NCI-H2107 treated with DMSO at 0.1 percent for 48 hours (cell line): ENCODE measurements at regions not wholly inside any gene's neighbourhood (a gene's known extent, or its start where the extent isn't known, plus 50 kb on each side); places are given as distances from the start of the nearest gene placed in this dataset.
"Not testable (repeated sequence)": the region's sequence is repeated elsewhere in the genome, so short reads cannot be mapped to it uniquely, and the experiment has no call there.

Experiments used
- DNase-seq: peaks from one replicate; lab custom pipeline; 2025; ENCODE audit not compliant: unreplicated experiment; lab: John Stamatoyannopoulos, UW

GRCh38 chr5:148880197-148880596 is 53.8 kb downstream of the ADRB2 start:
- no peak for DNase-seq

- DNase-seq: no peak
These were observed 54.3 kb downstream of the ADRB2 start for GRCh38 chr5:148880696-148881095.

- DNase-seq: no peak
These were observed 55.9 kb downstream of the ADRB2 start for GRCh38 chr5:148882332-148882731.

- peak; percentile 11 for DNase-seq
These were observed 58.1 kb downstream of the ADRB2 start for GRCh38 chr5:148884339-148885020.

GRCh38 chr5:148887123-148887881 is 60.9 kb downstream of the ADRB2 start:
- DNase-seq: no peak

GRCh38 chr5:148889936-148890335 is 63.5 kb downstream of the ADRB2 start:
- DNase-seq: not testable (repeated sequence)

- DNase-seq: not testable (repeated sequence)
These were observed 69.0 kb downstream of the ADRB2 start for GRCh38 chr5:148895441-148895840.

GRCh38 chr5:148897842-148898241 is 71.4 kb downstream of the ADRB2 start:
- no peak for DNase-seq

GRCh38 chr5:148898413-148899075 is 72.1 kb downstream of the ADRB2 start:
- no peak for DNase-seq

- no peak for DNase-seq
These were observed 73.6 kb downstream of the ADRB2 start for GRCh38 chr5:148899993-148900392.

GRCh38 chr5:148902478-148902877 is 76.1 kb downstream of the ADRB2 start:
- no peak for DNase-seq

GRCh38 chr5:148903587-148903986 is 77.2 kb downstream of the ADRB2 start:
- DNase-seq: no peak

- DNase-seq: no peak
These were observed 78.0 kb downstream of the ADRB2 start for GRCh38 chr5:148904440-148904839.

GRCh38 chr5:148905541-148905940 is 79.1 kb downstream of the ADRB2 start:
- no peak for DNase-seq

- no peak for DNase-seq
These were observed 80.6 kb downstream of the ADRB2 start for GRCh38 chr5:148906968-148907367.

- DNase-seq: no peak
These were observed 82.6 kb downstream of the ADRB2 start for GRCh38 chr5:148909040-148909439.

- no peak for DNase-seq
These were observed 83.4 kb downstream of the ADRB2 start for GRCh38 chr5:148909766-148910165.

GRCh38 chr5:148910216-148910615 is 83.8 kb downstream of the ADRB2 start:
- no peak for DNase-seq

- no peak for DNase-seq
These were observed 84.4 kb downstream of the ADRB2 start for GRCh38 chr5:148910686-148911361.

GRCh38 chr5:148911386-148911785 is 85.0 kb downstream of the ADRB2 start:
- no peak for DNase-seq

GRCh38 chr5:148912146-148912545 is 85.7 kb downstream of the ADRB2 start:
- no peak for DNase-seq
